HEK293 (cell line): ENCODE measurements at regions not wholly inside any gene's neighbourhood (a gene's known extent, or its start where the extent isn't known, plus 50 kb on each side); places are given as distances from the start of the nearest gene placed in this dataset.

Experiments used
- FEZF1 ChIP-seq: fragments of 450-650 bp; formaldehyde crosslinking; IDR thresholded peaks from 2 replicates; pipeline ENCODE4 v1.5.1; 2016; ENCODE audit warnings: missing biosample characterization, missing genetic modification characterization
- HOXA7 ChIP-seq: sonication (generic); formaldehyde crosslinking; IDR thresholded peaks from 2 replicates; pipeline ENCODE4 v1.8.1; 2022; ENCODE audit warnings: missing genetic modification reagents, borderline replicate concordance
- PATZ1 ChIP-seq: fragments of 450-650 bp; formaldehyde crosslinking; IDR thresholded peaks from 2 replicates; pipeline ENCODE4 v1.5.1; 2016; ENCODE audit warnings: missing biosample characterization, missing genetic modification characterization
- PRDM10 ChIP-seq: fragments of 450-650 bp; formaldehyde crosslinking; IDR thresholded peaks from 2 replicates; pipeline ENCODE4 v1.5.1; 2016; ENCODE audit warnings: missing biosample characterization, missing genetic modification characterization
- SP2 ChIP-seq: fragments of 450-650 bp; formaldehyde crosslinking; IDR thresholded peaks from 2 replicates; pipeline ENCODE4 v1.5.1; 2016; ENCODE audit warnings: missing biosample characterization, missing genetic modification characterization
- YY1 ChIP-seq: fragments of 450-650 bp; formaldehyde crosslinking; IDR thresholded peaks from 2 replicates; pipeline ENCODE4 v1.5.1; 2018; ENCODE audit warnings: missing biosample characterization, missing genetic modification characterization
- ZFHX2 ChIP-seq: fragments of 450-650 bp; formaldehyde crosslinking; conservative IDR thresholded peaks from 2 replicates; pipeline ENCODE4 v1.5.1; 2016; ENCODE audit warnings: missing biosample characterization, missing genetic modification characterization
- ZFP41 ChIP-seq: fragments of 450-650 bp; formaldehyde crosslinking; IDR thresholded peaks from 2 replicates; pipeline ENCODE4 v1.5.1; 2016; ENCODE audit warnings: missing biosample characterization, missing genetic modification characterization, borderline replicate concordance
- ZNF157 ChIP-seq: fragments of 450-650 bp; formaldehyde crosslinking; IDR thresholded peaks from 2 replicates; pipeline ENCODE4 v1.5.1; 2016; ENCODE audit warnings: missing biosample characterization, missing genetic modification characterization
- ZNF274 ChIP-seq, 2 experiments: fragments of 200-500 bp in 1 of 2; fragments of 450-650 bp in 1 of 2; sonication (Bioruptor generic) in 1 of 2; formaldehyde crosslinking in 1 of 2; IDR thresholded peaks; 2 replicates each; pipeline versions ENCODE4 v1.5.1 to v1.6.1; 2014 to 2016; ENCODE audit warnings: borderline replicate concordance in 1 of 2, inconsistent platforms in 1 of 2, low read length in 1 of 2, missing biosample characterization in 1 of 2, missing genetic modification characterization in 1 of 2
- ZNF391 ChIP-seq: fragments of 450-650 bp; formaldehyde crosslinking; IDR thresholded peaks from 2 replicates; pipeline ENCODE4 v1.5.1; 2016; ENCODE audit warnings: low read depth, missing biosample characterization, missing genetic modification characterization, borderline replicate concordance
- TF ChIP-seq, protein P1 (sequence below): fragments of 450-650 bp; formaldehyde crosslinking; IDR thresholded peaks from 2 replicates; pipeline ENCODE4 v1.5.1; 2016; ENCODE audit warnings: missing biosample characterization, missing genetic modification characterization
- TF ChIP-seq, protein P2 (sequence below): sonication (generic); formaldehyde crosslinking; IDR thresholded peaks from 2 replicates; pipeline ENCODE4 v1.8.1; 2022; ENCODE audit warnings: mild to moderate bottlenecking, moderate library complexity, missing genetic modification reagents

DNA sequence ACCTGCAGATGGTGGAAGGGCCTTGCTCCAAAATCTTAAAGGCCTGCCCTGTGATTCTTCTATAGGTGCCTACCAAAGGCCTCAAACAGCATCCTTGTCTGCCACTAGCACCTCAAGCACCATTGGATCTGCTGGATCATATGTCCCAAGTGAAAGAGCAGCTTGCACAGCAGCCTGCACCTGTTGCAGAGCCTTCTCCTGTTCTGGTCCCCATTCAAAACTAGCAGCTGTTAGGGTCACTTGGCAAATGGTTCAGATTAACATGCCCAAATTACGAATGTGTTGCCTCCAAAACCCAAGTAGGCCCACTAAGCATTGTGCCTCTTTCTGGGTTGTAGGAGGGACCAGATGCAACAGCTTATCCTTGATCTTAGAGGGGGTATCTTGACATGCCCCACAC is 99.6 kb upstream of the F13A1 start:
- TF ChIP-seq, protein P1, sequence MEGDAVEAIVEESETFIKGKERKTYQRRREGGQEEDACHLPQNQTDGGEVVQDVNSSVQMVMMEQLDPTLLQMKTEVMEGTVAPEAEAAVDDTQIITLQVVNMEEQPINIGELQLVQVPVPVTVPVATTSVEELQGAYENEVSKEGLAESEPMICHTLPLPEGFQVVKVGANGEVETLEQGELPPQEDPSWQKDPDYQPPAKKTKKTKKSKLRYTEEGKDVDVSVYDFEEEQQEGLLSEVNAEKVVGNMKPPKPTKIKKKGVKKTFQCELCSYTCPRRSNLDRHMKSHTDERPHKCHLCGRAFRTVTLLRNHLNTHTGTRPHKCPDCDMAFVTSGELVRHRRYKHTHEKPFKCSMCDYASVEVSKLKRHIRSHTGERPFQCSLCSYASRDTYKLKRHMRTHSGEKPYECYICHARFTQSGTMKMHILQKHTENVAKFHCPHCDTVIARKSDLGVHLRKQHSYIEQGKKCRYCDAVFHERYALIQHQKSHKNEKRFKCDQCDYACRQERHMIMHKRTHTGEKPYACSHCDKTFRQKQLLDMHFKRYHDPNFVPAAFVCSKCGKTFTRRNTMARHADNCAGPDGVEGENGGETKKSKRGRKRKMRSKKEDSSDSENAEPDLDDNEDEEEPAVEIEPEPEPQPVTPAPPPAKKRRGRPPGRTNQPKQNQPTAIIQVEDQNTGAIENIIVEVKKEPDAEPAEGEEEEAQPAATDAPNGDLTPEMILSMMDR (tag by site-specific recombination): no peak
- TF ChIP-seq ZNF274 (IDR thresholded peaks at IDR 0.05; ENCODE audit: low read length): no peak
- no peak for TF ChIP-seq ZNF274 (tag by site-specific recombination; IDR thresholded peaks at IDR 0.05; ENCODE audit: borderline replicate concordance)
- TF ChIP-seq HOXA7 (CRISPR knock-in tag): no peak
- TF ChIP-seq PRDM10: no peak
- no peak for TF ChIP-seq YY1 (tag by site-specific recombination)
- TF ChIP-seq SP2 (tag by site-specific recombination): no peak
- no peak for TF ChIP-seq ZNF391 (tag by site-specific recombination)
- TF ChIP-seq ZFP41 (tag by site-specific recombination): no peak
- TF ChIP-seq FEZF1 (tag by site-specific recombination): no peak
- no peak for TF ChIP-seq PATZ1 (tag by site-specific recombination)
- no peak for TF ChIP-seq ZNF157 (tag by site-specific recombination)
- TF ChIP-seq, protein P2, sequence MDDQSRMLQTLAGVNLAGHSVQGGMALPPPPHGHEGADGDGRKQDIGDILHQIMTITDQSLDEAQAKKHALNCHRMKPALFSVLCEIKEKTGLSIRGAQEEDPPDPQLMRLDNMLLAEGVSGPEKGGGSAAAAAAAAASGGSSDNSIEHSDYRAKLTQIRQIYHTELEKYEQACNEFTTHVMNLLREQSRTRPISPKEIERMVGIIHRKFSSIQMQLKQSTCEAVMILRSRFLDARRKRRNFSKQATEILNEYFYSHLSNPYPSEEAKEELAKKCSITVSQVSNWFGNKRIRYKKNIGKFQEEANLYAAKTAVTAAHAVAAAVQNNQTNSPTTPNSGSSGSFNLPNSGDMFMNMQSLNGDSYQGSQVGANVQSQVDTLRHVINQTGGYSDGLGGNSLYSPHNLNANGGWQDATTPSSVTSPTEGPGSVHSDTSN (CRISPR knock-in tag): no peak
- no peak for TF ChIP-seq ZFHX2 (tag by site-specific recombination)
